GM10266 (cell line): ENCODE measurements at regions not wholly inside any gene's neighbourhood (a gene's known extent, or its start where the extent isn't known, plus 50 kb on each side); places are given as distances from the start of the nearest gene placed in this dataset.

Source experiments
- DNase-seq: peaks from one replicate; pipeline ENCODE4 v3.0.0; 2012; ENCODE audit errors: extremely low spot score
- CTCF ChIP-seq: IDR thresholded peaks from 2 replicates; pipeline ENCODE4 v1.5.1; 2012; ENCODE audit warnings: mild to moderate bottlenecking, low read depth; ENCODE audit not compliant: control insufficient read depth, insufficient read depth; ENCODE audit errors: missing control alignments

- no peak for DNase-seq
- no peak for TF ChIP-seq CTCF
Measured at GRCh38 chr5:52660621-52661020, 127.1 kb upstream of the ITGA1 start.

GRCh38 chr5:52661903-52662595 is 125.7 kb upstream of the ITGA1 start:
- no peak for DNase-seq
- no peak for TF ChIP-seq CTCF

- TF ChIP-seq CTCF, result no peak
- no peak for DNase-seq
Measured at GRCh38 chr5:52665559-52665958, 122.2 kb upstream of the ITGA1 start.

GRCh38 chr5:52668139-52668538 is 119.6 kb upstream of the ITGA1 start:
- no peak for TF ChIP-seq CTCF
- DNase-seq, result no peak

GRCh38 chr5:52668544-52669185 is 119.1 kb upstream of the ITGA1 start:
- TF ChIP-seq CTCF, result no peak
- no peak for DNase-seq

GRCh38 chr5:52672459-52672858 is 115.3 kb upstream of the ITGA1 start:
- no peak for DNase-seq
- no peak for TF ChIP-seq CTCF

GRCh38 chr5:52673495-52673894 is 114.2 kb upstream of the ITGA1 start:
- TF ChIP-seq CTCF, result no peak

More at GRCh38 chr5:52673495-52673894, 114.2 kb upstream of the ITGA1 start:
- DNase-seq, result no peak
